HG03139 (cell line): ENCODE measurements at regions not wholly inside any gene's neighbourhood (a gene's known extent, or its start where the extent isn't known, plus 50 kb on each side); places are given as distances from the start of the nearest gene placed in this dataset.
"Not testable (repeated sequence)": the region's sequence is repeated elsewhere in the genome, so short reads cannot be mapped to it uniquely, and the experiment has no call there.

ENCODE experiments used
- ATAC-seq: cut with Tn5 transposase; IDR thresholded peaks from one replicate; pipeline ENCODE4 v1.9.1; 2021; ENCODE audit not compliant: unreplicated experiment

DNA sequence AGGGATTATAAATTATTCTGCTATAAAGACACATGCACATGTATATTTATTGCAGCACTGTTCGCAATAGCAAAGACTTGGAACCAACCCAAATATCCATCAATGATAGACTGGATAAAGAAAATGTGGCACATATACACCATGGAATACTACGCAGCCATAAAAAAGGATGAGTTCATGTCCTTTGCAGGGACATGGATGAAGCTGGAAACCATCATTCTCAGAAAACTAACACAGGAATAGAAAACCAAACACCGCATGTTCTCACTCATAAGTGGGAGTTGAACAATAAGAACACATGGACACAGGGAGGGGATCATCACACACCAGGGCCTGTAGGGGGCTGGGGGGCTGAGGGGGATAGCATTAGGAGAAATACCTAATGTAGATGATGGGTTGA lies 377.2 kb upstream of the SASH1 start:
- ATAC-seq, result not testable (repeated sequence)

- no peak for ATAC-seq
Measured at GRCh38 chr6:147970970-147971369, 371.7 kb upstream of the SASH1 start.

GRCh38 chr6:147972448-147972847 lies 370.2 kb upstream of the SASH1 start:
- ATAC-seq, result no peak

DNA sequence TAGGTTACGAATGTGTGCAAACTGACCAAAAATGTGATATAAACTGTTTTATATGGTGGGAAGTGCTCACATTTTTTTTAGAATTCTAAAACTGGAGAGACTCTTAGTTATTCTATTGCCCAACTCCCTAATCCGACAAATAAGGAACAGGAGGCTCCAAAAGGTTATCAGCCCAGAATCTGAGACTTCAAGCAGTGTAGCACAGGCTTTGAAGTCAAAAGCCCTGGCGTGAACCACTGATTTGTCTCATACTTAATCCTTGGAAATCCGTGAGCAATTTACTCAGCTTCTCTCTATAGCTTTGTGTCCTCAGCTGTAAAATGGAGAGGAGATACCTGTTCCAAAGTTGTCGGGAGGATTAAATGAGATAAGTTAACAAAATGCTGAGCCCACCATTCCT lies 368.8 kb upstream of the SASH1 start:
- ATAC-seq, result no peak

DNA sequence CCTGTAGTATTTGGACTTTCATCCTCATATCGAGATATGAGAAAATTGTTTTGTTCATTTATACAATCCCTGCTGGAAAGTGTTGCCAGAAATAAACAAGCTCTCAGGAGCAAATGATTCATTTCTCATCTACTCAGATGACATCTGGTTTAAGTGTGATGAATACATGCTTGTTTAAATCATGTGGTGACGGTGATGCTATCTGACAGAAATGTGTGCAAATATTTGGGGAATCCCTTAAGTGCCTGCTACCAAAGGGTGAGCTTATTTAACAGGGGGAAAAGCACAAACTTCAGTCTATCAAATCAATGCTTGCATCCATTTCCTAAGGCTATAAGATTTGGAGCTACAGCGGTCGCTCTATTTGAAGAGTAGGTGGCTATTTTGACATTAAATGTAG lies 368.3 kb upstream of the SASH1 start:
- no peak for ATAC-seq

DNA sequence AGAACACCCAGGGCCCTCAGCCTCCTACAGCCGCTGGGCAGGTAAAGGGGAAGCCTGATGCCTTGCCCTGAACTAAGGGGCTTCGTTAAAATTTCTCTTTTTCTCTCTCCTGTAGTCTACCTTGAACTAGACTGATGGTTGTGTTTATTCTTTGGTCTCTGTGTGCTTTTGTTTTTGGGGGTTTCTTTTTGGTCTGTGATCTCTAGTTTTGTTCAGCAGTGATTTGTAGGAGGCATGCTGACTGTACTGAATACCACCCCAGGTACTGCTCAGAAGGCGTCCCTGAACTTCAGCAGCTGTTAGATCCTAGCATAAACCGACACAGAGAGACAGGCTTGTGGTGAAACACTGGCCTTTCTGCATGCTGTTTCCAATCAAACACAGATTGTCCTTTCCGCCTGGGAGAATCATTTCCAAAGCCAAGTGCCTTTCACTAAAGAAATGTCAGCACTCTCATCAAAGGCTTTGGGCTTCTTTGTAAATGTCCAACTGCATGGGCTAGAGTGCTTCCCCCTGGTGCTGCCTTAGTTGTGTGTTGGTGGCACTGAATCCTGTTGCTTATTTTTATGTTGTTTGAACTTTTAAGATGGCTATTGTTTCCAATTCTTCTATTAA lies 364.7 kb upstream of the SASH1 start:
- no peak for ATAC-seq

- no peak for ATAC-seq
Measured at GRCh38 chr6:147979966-147980365, 362.7 kb upstream of the SASH1 start.

DNA sequence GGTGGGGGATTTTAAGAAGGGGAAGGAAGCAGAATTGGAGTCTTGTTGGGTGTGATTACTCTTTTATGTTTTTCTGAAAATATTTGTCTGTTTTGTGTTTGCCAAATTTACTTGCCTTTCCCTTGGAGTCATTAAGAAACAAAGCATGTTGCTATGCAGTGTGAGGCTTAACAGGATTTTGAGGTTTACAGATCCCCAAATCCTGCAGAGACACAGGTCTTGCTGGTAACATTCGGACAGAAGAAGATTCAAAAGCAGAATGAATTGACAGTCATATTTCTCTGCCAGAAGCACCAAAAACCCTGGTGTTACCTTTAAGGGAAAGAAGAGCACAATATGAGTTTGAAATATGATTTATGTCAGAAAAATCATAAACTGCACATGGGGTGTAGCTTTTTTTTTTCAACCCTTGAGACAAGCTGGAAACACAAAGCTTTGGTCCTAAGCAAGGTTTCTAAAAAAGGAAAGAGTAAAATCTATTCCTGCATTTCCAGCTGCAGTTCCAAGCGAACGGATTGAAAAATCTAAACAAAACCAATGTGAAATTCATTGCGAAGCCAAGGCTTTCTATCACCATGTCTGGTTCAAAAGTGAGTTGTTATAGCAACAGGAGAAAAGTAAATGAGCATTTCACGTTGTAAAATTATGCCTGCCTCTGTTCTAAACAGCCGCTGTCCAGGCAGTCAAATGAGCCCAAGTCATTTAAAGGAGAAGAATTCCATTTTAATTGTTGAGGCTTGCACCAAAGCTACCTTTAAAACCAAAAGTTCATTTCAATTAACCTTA lies 358.9 kb upstream of the SASH1 start:
- ATAC-seq, result no peak

DNA sequence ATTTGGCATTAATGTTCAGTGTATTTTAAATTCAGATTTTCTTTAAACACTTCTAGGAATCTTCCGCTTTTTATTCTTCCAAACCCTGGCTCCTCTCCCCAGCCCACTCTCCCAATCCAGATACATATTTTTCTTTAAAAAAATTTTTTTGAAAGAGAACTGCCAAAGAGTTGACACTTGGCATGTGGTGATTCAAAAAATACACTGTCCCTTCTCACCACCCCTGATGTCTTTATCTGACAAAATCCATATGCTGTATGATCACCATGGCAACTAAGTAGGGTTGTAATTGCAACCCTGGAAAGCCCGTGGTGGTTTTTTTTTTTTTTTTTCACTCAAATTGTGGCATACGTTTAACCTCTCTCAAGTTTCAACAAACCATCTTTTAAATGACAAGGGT lies 355.8 kb upstream of the SASH1 start:
- ATAC-seq, result no peak

- no peak for ATAC-seq
Measured at GRCh38 chr6:147990159-147990558, 352.5 kb upstream of the SASH1 start.

- no peak for ATAC-seq
Measured at GRCh38 chr6:147991961-147992360, 350.7 kb upstream of the SASH1 start.

DNA sequence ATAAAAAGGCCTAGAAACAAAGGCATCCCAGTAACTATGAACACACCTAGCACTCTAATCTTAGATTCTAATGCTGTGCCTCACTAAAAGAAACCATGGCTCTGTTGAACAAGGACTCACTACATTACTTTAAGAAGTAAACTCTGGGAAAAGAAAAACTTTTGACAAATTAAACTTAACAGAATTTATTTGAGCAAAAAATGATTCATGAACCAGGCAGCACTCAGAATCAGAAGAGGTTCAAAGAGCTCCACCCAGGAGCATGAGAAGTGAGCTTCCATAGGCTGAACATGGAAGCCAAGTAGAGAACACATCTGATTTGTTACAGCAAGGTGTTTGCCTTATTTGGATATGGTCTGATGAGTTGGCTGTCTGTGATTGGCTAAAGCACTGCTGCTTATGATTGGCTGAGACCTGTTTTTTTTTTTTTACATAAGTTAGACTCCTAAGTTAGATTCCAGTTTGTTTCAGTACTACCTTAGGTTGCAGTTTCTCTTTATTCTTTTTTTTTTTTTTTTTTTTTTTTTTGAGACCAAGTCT lies 343.6 kb upstream of the SASH1 start:
- ATAC-seq, result no peak

GRCh38 chr6:148001844-148002642 lies 340.6 kb upstream of the SASH1 start:
- ATAC-seq, result no peak

GRCh38 chr6:148004651-148005050 lies 338.0 kb upstream of the SASH1 start:
- no peak for ATAC-seq

DNA sequence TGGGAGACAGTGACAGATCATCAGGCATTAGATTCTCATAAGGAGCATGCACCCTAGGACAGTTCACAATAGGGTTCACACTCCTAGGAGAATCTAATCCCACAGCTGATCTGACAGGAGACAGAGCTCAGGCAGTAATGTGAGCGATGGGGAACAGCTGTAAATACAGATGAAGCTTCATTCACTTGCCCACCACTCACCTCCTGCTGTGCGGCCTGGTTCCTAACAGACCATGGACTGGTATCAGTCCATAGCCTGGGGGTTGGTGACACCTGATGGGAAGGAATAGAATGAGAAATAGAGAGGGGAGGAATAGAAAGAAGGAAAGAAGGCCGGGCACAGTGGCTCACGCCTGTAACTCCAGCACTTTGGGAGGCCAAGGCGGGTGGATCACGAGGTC lies 336.8 kb upstream of the SASH1 start:
- no peak for ATAC-seq

DNA sequence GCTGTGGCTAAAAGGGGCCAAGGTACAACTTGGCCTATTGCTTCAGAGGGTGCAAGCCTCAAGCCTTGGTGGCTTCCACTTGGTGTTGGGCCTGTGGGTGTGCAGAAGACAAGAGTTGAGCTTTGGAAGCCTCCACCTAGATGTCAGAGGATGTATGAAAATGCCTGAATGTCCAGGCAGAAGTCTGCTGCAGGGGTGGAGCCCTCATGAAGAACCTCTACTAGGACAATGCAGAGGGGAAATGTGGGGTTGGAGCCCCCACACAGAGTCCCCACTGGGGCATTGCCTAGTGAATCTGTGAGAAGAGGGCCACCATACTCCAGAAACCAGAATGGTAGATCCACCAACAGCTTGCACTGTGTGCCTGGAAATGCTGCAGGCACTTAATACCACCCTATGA lies 332.1 kb upstream of the SASH1 start:
- not testable (repeated sequence) for ATAC-seq

- no peak for ATAC-seq
Measured at GRCh38 chr6:148016013-148016412, 326.6 kb upstream of the SASH1 start.

DNA sequence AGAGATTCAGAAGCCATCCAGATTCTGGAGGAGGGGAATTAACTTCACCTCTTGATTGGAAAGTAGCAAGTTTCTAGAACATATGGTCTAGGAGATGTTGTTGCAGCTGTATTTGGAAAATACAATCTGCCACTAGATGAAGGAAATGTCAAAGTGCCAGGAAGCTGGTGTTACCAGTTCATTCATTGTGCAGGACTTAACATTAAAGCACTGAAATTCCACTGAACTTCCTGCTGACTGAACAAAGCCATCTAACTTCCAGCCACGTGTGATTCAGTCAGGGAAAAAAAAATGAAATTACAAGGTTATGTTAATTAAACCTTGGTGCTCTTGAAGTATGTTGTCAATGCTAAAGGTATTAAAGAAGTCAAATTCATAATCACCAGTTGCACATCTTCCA lies 321.5 kb upstream of the SASH1 start:
- no peak for ATAC-seq

DNA sequence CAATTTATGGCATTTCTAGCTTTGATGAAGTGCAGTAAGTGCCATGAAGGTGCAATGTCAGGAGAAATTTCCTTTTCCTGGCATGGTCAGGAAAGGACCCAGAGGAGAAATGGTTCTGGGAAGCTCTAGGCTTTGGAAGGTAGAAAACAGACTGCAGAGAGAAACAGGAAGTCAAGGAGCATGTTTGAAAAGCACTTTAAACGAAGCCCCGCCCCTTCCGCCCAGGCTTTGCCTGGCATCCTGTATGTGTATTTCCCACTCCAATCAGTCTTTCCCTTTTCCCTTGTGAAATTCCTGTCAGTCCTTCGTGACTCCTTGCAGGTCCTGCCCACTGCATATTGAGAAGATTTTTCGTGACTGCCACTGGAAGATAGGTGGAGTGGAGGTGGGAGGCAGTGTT lies 320.9 kb upstream of the SASH1 start:
- no peak for ATAC-seq

- not testable (repeated sequence) for ATAC-seq
Measured at GRCh38 chr6:148022279-148022678, 320.4 kb upstream of the SASH1 start.

GRCh38 chr6:148027201-148027600 lies 315.4 kb upstream of the SASH1 start:
- ATAC-seq, result no peak
